ENCODE measurements at regions not wholly inside any gene's neighbourhood (a gene's known extent, or its start where the extent isn't known, plus 50 kb on each side); places are given as distances from the start of the nearest gene placed in this dataset.
"Not testable (repeated sequence)": the region's sequence is repeated elsewhere in the genome, so short reads cannot be mapped to it uniquely, and the experiment has no call there.

- no peak for DNase-seq (ENCODE audit: low spot score in 2 of 2)
- Histone ChIP-seq H3K27me3 (no peaks in the 10 kb centered on the region), H3K36me3 (no peaks in the 10 kb centered on the region), H3K4me1 (no peaks in the 10 kb centered on the region), H3K27ac (no peak overlapping the region), H3K9me3 (no peaks in the 10 kb centered on the region), H3K4me3 (no peak overlapping the region)
- TF ChIP-seq, protein P1, sequence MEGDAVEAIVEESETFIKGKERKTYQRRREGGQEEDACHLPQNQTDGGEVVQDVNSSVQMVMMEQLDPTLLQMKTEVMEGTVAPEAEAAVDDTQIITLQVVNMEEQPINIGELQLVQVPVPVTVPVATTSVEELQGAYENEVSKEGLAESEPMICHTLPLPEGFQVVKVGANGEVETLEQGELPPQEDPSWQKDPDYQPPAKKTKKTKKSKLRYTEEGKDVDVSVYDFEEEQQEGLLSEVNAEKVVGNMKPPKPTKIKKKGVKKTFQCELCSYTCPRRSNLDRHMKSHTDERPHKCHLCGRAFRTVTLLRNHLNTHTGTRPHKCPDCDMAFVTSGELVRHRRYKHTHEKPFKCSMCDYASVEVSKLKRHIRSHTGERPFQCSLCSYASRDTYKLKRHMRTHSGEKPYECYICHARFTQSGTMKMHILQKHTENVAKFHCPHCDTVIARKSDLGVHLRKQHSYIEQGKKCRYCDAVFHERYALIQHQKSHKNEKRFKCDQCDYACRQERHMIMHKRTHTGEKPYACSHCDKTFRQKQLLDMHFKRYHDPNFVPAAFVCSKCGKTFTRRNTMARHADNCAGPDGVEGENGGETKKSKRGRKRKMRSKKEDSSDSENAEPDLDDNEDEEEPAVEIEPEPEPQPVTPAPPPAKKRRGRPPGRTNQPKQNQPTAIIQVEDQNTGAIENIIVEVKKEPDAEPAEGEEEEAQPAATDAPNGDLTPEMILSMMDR (IDR thresholded peaks at IDR 0.05): no peak
- no peak for TF ChIP-seq POLR2A (IDR thresholded peaks at IDR 0.05)
- no peak for TF ChIP-seq POLR2AphosphoS5 (IDR thresholded peaks at IDR 0.05)
- intact Hi-C loops (cut with DNase I; ENCODE audit: low total_unique reads): no loop called here
Measured at GRCh38 chr6:84605298-84605697, 159.1 kb downstream of the TBX18 start.

DNA sequence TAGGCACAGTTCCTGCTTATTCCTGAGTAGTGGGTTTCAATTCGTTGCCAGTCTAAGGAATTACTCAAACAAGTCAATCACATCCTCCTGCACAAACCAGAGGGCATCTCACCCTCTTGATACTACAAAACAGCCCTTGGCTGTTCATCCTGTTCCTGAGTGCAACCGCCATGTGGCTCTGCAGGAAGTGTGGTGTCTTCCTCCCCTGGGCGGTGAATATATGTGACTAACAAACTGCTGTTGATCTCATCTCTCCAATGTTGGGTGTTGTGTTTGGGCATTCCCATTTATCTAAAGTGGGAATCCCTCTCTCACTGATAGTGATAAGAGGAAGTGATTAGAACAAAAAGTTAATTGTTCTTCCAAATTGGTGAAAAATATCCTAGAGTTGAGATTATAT is 163.0 kb downstream of the TBX18 start:
- no peaks in the 10 kb centered on the region for H3K27me3 ChIP-seq
- intact Hi-C loops (cut with DNase I; ENCODE audit: low total_unique reads): no loop called here
- DNase-seq (ENCODE audit: low spot score in 2 of 2): no peak
- no peak overlapping the region for H3K4me3 ChIP-seq
- TF ChIP-seq, protein P1 (IDR thresholded peaks at IDR 0.05): no peak
- TF ChIP-seq POLR2A (IDR thresholded peaks at IDR 0.05): no peak
- TF ChIP-seq POLR2AphosphoS5 (IDR thresholded peaks at IDR 0.05): no peak
- no peak overlapping the region for H3K27ac ChIP-seq
- H3K4me1 ChIP-seq: no peaks in the 10 kb centered on the region
- no peaks in the 10 kb centered on the region for H3K36me3 ChIP-seq
- H3K9me3 ChIP-seq: no peaks in the 10 kb centered on the region

DNA sequence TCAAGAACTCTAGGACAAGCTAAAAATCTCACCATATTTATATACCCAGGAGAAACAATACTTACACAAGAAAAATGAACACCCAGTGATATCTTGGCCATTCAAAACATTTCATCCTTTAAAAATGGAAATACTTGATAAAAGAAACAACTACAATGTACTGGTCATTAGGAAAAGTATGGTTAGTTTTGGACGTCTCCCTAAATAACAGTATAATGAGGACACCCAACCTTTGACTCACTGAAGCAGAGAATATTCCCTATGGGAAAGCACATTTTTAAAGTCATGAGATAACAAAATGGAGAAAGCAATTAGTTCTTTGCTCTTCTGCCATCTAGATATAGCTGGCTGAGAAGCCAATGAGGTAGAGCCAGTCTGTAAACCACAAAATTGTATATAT is 164.4 kb downstream of the TBX18 start:
- TF ChIP-seq POLR2AphosphoS5 (IDR thresholded peaks at IDR 0.05) (no peak), POLR2A (IDR thresholded peaks at IDR 0.05) (no peak)
- TF ChIP-seq, protein P1 (IDR thresholded peaks at IDR 0.05): no peak
- no peak for DNase-seq (ENCODE audit: low spot score in 2 of 2)
- Histone ChIP-seq H3K4me1 (no peaks in the 10 kb centered on the region), H3K4me3 (no peak overlapping the region), H3K9me3 (no peaks in the 10 kb centered on the region), H3K27me3 (no peaks in the 10 kb centered on the region), H3K36me3 (no peaks in the 10 kb centered on the region), H3K27ac (no peak overlapping the region)
- intact Hi-C loops (cut with DNase I; ENCODE audit: low total_unique reads): no loop called here

DNA sequence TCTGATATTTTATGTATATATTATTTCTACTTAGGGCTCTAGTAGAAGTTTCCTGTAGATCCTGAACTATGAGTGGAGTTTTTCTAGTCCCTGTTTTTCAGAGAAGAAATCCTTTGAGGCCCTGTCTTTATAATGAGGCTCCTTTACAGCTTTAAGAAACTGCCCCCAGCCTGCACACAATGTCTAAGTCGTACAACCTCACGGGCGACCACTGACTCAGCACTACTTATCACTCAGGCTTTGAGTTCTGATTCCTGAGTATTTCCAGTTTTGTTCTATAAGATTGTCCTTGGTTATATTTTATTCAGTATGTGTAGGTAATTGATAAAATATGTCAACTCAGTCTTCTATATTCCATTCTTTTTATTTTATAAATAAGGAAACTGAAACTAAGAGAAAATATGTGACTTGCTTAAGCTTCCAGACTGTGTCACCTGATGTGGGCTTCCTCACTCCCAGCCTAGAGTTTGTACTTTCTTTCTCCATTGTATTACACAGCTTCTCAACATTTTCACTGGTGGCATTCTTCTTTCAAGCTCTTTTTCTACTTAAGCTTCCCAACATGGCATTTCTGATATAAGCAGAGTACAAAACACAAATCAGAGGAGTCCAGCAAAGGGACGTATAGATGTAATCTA is 167.0 kb downstream of the TBX18 start:
- Histone ChIP-seq H3K27ac (no peak overlapping the region), H3K4me1 (no peaks in the 10 kb centered on the region), H3K36me3 (no peaks in the 10 kb centered on the region), H3K9me3 (no peaks in the 10 kb centered on the region), H3K4me3 (no peak overlapping the region), H3K27me3 (no peaks in the 10 kb centered on the region)
- intact Hi-C loops (cut with DNase I; ENCODE audit: low total_unique reads): no loop called here
- no peak for DNase-seq (ENCODE audit: low spot score in 2 of 2)
- no peak for TF ChIP-seq POLR2A (IDR thresholded peaks at IDR 0.05)
- TF ChIP-seq, protein P1 (IDR thresholded peaks at IDR 0.05): no peak
- no peak for TF ChIP-seq POLR2AphosphoS5 (IDR thresholded peaks at IDR 0.05)

DNA sequence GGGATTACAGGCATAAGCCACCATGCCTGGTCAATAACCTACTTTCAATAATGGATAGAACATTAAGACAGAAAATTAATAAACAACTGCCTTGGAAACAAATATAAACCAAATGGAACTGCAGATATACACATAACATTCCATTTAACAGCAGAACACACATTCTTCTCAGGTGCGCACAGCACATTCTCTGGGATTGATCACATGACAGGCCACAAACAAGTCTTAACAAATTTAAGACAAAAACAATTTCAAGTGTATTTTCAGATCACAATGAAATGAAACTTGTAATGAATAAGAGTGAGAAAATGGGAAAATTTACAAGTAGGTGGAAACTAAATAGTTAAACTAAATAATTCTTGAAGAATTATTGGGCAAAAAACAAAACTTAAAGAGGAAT is 167.9 kb downstream of the TBX18 start:
- intact Hi-C loops (cut with DNase I; ENCODE audit: low total_unique reads): no loop called here
- H3K4me1 ChIP-seq: no peaks in the 10 kb centered on the region
- no peaks in the 10 kb centered on the region for H3K9me3 ChIP-seq
- DNase-seq (ENCODE audit: low spot score in 2 of 2): no peak
- H3K27ac ChIP-seq: no peak overlapping the region
- no peaks in the 10 kb centered on the region for H3K36me3 ChIP-seq
- no peaks in the 10 kb centered on the region for H3K27me3 ChIP-seq
- H3K4me3 ChIP-seq: no peak overlapping the region
- TF ChIP-seq POLR2AphosphoS5 (IDR thresholded peaks at IDR 0.05): no peak

GRCh38 chr6:84588697-84589080 is 175.7 kb downstream of the TBX18 start:
- Histone ChIP-seq H3K27me3 (no peaks in the 10 kb centered on the region), H3K36me3 (no peaks in the 10 kb centered on the region), H3K9me3 (peaks cover 0 to 6% of the 10 kb centered on the region in 2 donors), H3K4me3 (no peak overlapping the region), H3K4me1 (no peaks in the 10 kb centered on the region), H3K27ac (no peak overlapping the region)
- TF ChIP-seq, protein P1 (IDR thresholded peaks at IDR 0.05): no peak
- no peak for TF ChIP-seq POLR2A (IDR thresholded peaks at IDR 0.05)
- no peak for TF ChIP-seq POLR2AphosphoS5 (IDR thresholded peaks at IDR 0.05)
- no peak for DNase-seq (ENCODE audit: low spot score in 2 of 2)
- intact Hi-C loops (cut with DNase I; ENCODE audit: low total_unique reads): no loop called here

DNA sequence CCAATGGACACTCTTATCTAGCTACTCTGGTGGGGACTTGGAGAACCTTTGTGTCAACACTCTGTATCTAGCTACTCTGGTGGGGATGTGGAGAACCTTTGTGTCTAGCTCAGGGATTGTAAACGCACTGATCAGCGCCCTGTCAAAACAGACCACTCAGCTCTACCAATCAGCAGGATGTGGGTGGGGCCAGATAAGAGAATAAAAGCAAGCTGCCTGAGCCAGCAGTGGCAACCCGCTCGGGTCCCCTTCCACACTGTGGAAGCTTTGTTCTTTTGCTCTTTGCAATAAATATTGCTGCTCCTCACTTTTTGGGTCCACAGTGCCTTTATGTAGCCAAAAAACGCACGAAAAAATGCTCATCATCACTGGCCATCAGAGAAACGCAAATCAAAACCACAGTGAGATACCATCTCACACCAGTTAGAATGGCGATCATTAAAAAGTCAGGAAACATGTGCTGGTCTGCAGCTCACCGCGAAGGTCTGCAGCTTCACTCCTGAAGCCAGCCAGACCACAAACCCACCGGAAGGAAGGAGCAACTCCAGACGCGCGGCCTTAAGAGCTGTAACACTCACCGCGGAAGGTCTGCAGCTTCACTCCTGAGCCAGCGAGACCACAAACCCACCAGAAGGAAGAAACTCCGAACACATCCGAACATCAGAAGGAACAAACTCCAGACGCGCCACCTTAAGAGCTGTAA is 176.3 kb downstream of the TBX18 start:
- H3K4me1 ChIP-seq; H3K36me3 ChIP-seq; H3K27ac ChIP-seq; H3K9me3 ChIP-seq; H3K27me3 ChIP-seq; H3K4me3 ChIP-seq; intact Hi-C loops (cut with DNase I; ENCODE audit: low total_unique reads); DNase-seq (ENCODE audit: low spot score in 2 of 2): not testable (repeated sequence)
